ENCODE measurements at regions not wholly inside any gene's neighbourhood (a gene's known extent, or its start where the extent isn't known, plus 50 kb on each side); places are given as distances from the start of the nearest gene placed in this dataset.
"Not testable (repeated sequence)": the region's sequence is repeated elsewhere in the genome, so short reads cannot be mapped to it uniquely, and the experiment has no call there.

GRCh38 chr6:102910701-102911139 lies 1517.2 kb downstream of the GRIK2 start:
- not testable (repeated sequence) for DNase-seq (ENCODE audit: low spot score)

GRCh38 chr6:102907181-102907580 lies 1513.7 kb downstream of the GRIK2 start:
- no peak for DNase-seq (ENCODE audit: low spot score)

GRCh38 chr6:102902471-102902870 lies 1509.0 kb downstream of the GRIK2 start:
- DNase-seq (ENCODE audit: low spot score): no peak

- no peak for DNase-seq (ENCODE audit: low spot score)
Observed at GRCh38 chr6:102895683-102896082, 1502.2 kb downstream of the GRIK2 start.

GRCh38 chr6:102885165-102885564 lies 1491.7 kb downstream of the GRIK2 start:
- DNase-seq (ENCODE audit: low spot score): no peak

- DNase-seq (ENCODE audit: low spot score): no peak
Observed at GRCh38 chr6:102853249-102853955, 1459.9 kb downstream of the GRIK2 start.

GRCh38 chr6:102848796-102849195 lies 1455.3 kb downstream of the GRIK2 start:
- DNase-seq (ENCODE audit: low spot score): no peak

- DNase-seq (ENCODE audit: low spot score): no peak
Observed at GRCh38 chr6:102848210-102848609, 1454.7 kb downstream of the GRIK2 start.

GRCh38 chr6:102841060-102841459 lies 1447.6 kb downstream of the GRIK2 start:
- DNase-seq (ENCODE audit: low spot score): no peak

GRCh38 chr6:102832021-102832420 lies 1438.5 kb downstream of the GRIK2 start:
- DNase-seq (ENCODE audit: low spot score): no peak

- DNase-seq (ENCODE audit: low spot score): no peak
Observed at GRCh38 chr6:102820098-102820497, 1426.6 kb downstream of the GRIK2 start.

GRCh38 chr6:102815207-102815606 lies 1421.7 kb downstream of the GRIK2 start:
- DNase-seq (ENCODE audit: low spot score): no peak

- DNase-seq (ENCODE audit: low spot score): no peak
Observed at GRCh38 chr6:102813489-102814275, 1420.2 kb downstream of the GRIK2 start.

GRCh38 chr6:102812242-102812641 lies 1418.7 kb downstream of the GRIK2 start:
- no peak for DNase-seq (ENCODE audit: low spot score)

GRCh38 chr6:102808944-102809505 lies 1415.5 kb downstream of the GRIK2 start:
- not testable (repeated sequence) for DNase-seq (ENCODE audit: low spot score)

GRCh38 chr6:102799051-102799450 lies 1405.5 kb downstream of the GRIK2 start:
- DNase-seq (ENCODE audit: low spot score): no peak

- DNase-seq (ENCODE audit: low spot score): no peak
Observed at GRCh38 chr6:102798636-102799035, 1405.1 kb downstream of the GRIK2 start.

- DNase-seq (ENCODE audit: low spot score): no peak
Observed at GRCh38 chr6:102793752-102794151, 1400.2 kb downstream of the GRIK2 start.

GRCh38 chr6:102774326-102774725 lies 1380.8 kb downstream of the GRIK2 start:
- DNase-seq (ENCODE audit: low spot score): no peak

- DNase-seq (ENCODE audit: low spot score): no peak
Observed at GRCh38 chr6:102773636-102774035, 1380.1 kb downstream of the GRIK2 start.

- no peak for DNase-seq (ENCODE audit: low spot score)
Observed at GRCh38 chr6:102766963-102767362, 1373.5 kb downstream of the GRIK2 start.

GRCh38 chr6:102764317-102764716 lies 1370.8 kb downstream of the GRIK2 start:
- DNase-seq (ENCODE audit: low spot score): no peak

- no peak for DNase-seq (ENCODE audit: low spot score)
Observed at GRCh38 chr6:102763891-102764290, 1370.4 kb downstream of the GRIK2 start.
